Activated CD4-positive, alpha-beta T cell treated with anti-CD3 and anti-CD28 coated beads, Interleukin-2, amount 10 ng/mL, durations not matched to agents 7 days and 5 days (primary cell): ENCODE measurements at regions not wholly inside any gene's neighbourhood (a gene's known extent, or its start where the extent isn't known, plus 50 kb on each side); places are given as distances from the start of the nearest gene placed in this dataset.
A peak's percentile ranks its signal among the peaks of the same experiment; 100 is the strongest.
"Not testable (repeated sequence)": the region's sequence is repeated elsewhere in the genome, so short reads cannot be mapped to it uniquely, and the experiment has no call there.

Experiments used
- CTCF ChIA-PET: fragments of 350-600 bp; sonication (Branson Sonifier 250); formaldehyde crosslinking; loops from one replicate; lab custom pipeline; 2021; ENCODE audit warnings: antibody characterized with exemption; lab: Charles Lee
- POLR2A ChIA-PET: fragments of 350-600 bp; sonication (Branson Sonifier 250); formaldehyde crosslinking; loops from one replicate; lab custom pipeline; 2021; ENCODE audit warnings: antibody characterized with exemption; lab: Charles Lee
- DNase-seq: peaks from one replicate; pipeline ENCODE4 v3.0.0-alpha.2; 2020
- H3K27ac Mint-ChIP-seq: one replicate; pipeline ENCODE4 v1.8.0; 2021; ENCODE audit warnings: mild to moderate bottlenecking, moderate library complexity, mixed read lengths
- H3K27me3 Mint-ChIP-seq: one replicate; pipeline ENCODE4 v1.8.0; 2021; ENCODE audit warnings: mixed read lengths
- H3K36me3 Mint-ChIP-seq: one replicate; pipeline ENCODE4 v1.8.0; 2021; ENCODE audit warnings: low read depth, mixed read lengths
- H3K4me1 Mint-ChIP-seq: one replicate; pipeline ENCODE4 v1.8.0; 2021; ENCODE audit warnings: mixed read lengths
- H3K4me3 Mint-ChIP-seq: one replicate; pipeline ENCODE4 v1.8.0; 2021; ENCODE audit warnings: mild to moderate bottlenecking, moderate library complexity, mixed read lengths
- H3K9me3 Mint-ChIP-seq: one replicate; pipeline ENCODE4 v1.8.0; 2021; ENCODE audit warnings: mixed read lengths

- Mint-ChIP-seq H3K36me3 (no peaks in the 10 kb centered on the region), H3K9me3 (no peaks in the 10 kb centered on the region), H3K4me3 (no peak overlapping the region), H3K4me1 (peaks cover 6% of the 10 kb centered on the region), H3K27ac (no peak overlapping the region), H3K27me3 (peaks cover 3% of the 10 kb centered on the region)
- POLR2A ChIA-PET = no interaction called here
- CTCF ChIA-PET = interaction anchor here (0.6 kb wide), 1 partner anchor 188 kb away, joined by 3 read pairs; no protein-coding TSS in a partner anchor
- no peak for DNase-seq
Measured at GRCh38 chr17:77548967-77549366, 408.2 kb downstream of the SEC14L1 start.

GRCh38 chr17:77549726-77550366, 408.7 kb upstream of the TNRC6C start:
- peaks cover 3% of the 10 kb centered on the region for H3K27me3 Mint-ChIP-seq
- no peaks in the 10 kb centered on the region for H3K9me3 Mint-ChIP-seq
- H3K4me1 Mint-ChIP-seq = peaks cover 6% of the 10 kb centered on the region
- ChIA-PET CTCF (no interaction called here), POLR2A (no interaction called here)
- no peaks in the 10 kb centered on the region for H3K36me3 Mint-ChIP-seq
- H3K4me3 Mint-ChIP-seq = no peak overlapping the region
- no peak for DNase-seq
- peak overlapping the region; percentile 25 for H3K27ac Mint-ChIP-seq

DNA sequence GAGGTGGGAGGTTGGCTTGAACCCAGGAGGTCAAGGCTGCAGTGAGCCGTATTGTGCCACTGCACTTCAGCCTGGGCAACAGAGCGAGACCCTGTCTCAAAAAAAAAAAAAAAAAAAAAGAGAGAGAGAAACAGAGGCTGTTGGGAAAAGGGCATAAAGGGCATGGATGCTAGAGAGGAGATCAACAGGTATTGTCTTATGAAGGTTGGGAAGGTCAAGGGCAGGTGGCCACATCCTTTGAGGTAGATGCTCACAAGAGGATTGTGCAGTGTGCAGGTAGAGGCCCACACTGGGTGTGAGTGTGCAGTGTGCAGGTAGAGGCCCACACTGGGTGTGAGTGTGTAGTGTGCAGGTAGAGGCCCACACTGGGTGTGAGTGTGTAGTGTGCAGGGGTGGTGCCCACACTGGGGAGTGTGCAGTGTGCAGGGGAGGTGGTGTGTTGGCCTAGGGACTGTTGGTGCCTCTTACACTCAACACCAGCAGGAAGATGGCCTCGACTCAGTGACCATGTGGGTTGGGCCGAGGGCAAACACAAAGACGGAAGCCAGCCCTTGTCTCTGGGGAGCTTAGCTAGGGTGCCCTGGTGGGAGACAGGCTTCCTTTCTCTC, 404.9 kb upstream of the TNRC6C start:
- Mint-ChIP-seq H3K4me3 (no peak overlapping the region), H3K36me3 (no peaks in the 10 kb centered on the region), H3K27me3 (peaks cover 5% of the 10 kb centered on the region), H3K27ac (no peak overlapping the region), H3K9me3 (no peaks in the 10 kb centered on the region), H3K4me1 (no peaks in the 10 kb centered on the region)
- ChIA-PET POLR2A (no interaction called here), CTCF (interaction anchor here (0.6 to 1.3 kb wide), 4 partner anchors 13 to 400 kb away, joined by 3 to 4 read pairs (median 4); no protein-coding TSS in a partner anchor)
- no peak for DNase-seq

DNA sequence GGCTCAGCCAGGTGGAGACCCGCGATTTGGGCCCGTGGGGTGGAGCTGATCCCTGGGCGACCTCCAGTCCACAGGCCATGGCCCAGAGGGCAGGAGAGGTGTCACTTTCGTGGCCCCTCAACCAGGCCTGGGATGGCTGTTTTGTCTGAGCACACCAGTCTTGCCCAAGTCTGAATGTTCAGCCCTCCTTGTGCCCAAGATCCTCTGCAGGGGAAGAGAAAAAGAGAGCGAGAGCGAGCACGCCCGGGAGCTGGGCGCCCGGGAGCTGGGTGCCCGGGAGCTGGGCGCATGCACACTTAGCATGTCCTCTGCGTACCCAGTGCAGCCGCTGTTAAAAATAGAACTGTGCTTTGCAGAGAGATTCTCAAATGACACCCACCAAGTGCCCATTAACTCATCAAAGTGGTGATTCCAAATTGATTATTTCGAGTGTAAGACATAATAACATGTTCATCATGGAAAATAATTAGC, 403.3 kb upstream of the TNRC6C start:
- H3K9me3 Mint-ChIP-seq = no peaks in the 10 kb centered on the region
- H3K4me3 Mint-ChIP-seq = no peak overlapping the region
- ChIA-PET POLR2A (no interaction called here), CTCF (no interaction called here)
- no peak for DNase-seq
- H3K27me3 Mint-ChIP-seq = peaks cover 7% of the 10 kb centered on the region
- H3K4me1 Mint-ChIP-seq = no peaks in the 10 kb centered on the region
- H3K27ac Mint-ChIP-seq = no peak overlapping the region
- H3K36me3 Mint-ChIP-seq = no peaks in the 10 kb centered on the region

- no peaks in the 10 kb centered on the region for H3K4me1 Mint-ChIP-seq
- POLR2A ChIA-PET = no interaction called here
- H3K4me3 Mint-ChIP-seq = no peak overlapping the region
- H3K27ac Mint-ChIP-seq = no peak overlapping the region
- H3K27me3 Mint-ChIP-seq = peaks cover 7% of the 10 kb centered on the region
- no peaks in the 10 kb centered on the region for H3K9me3 Mint-ChIP-seq
- DNase-seq = no peak
- H3K36me3 Mint-ChIP-seq = no peaks in the 10 kb centered on the region
- CTCF ChIA-PET = interaction anchor here (1.5 kb wide), 1 partner anchor 9 kb away, joined by 5 read pairs; no protein-coding TSS in a partner anchor
Measured at GRCh38 chr17:77555741-77556291, 402.7 kb upstream of the TNRC6C start.

GRCh38 chr17:77556383-77557061, 402.0 kb upstream of the TNRC6C start:
- no peak for DNase-seq
- no peak overlapping the region for H3K4me3 Mint-ChIP-seq
- H3K27ac Mint-ChIP-seq = no peak overlapping the region
- ChIA-PET CTCF (interaction anchor here (1.5 kb wide), 1 partner anchor 9 kb away, joined by 5 read pairs; no protein-coding TSS in a partner anchor), POLR2A (no interaction called here)
- H3K36me3 Mint-ChIP-seq = no peaks in the 10 kb centered on the region
- no peaks in the 10 kb centered on the region for H3K4me1 Mint-ChIP-seq
- H3K9me3 Mint-ChIP-seq = no peaks in the 10 kb centered on the region
- peaks cover 4% of the 10 kb centered on the region for H3K27me3 Mint-ChIP-seq

DNA sequence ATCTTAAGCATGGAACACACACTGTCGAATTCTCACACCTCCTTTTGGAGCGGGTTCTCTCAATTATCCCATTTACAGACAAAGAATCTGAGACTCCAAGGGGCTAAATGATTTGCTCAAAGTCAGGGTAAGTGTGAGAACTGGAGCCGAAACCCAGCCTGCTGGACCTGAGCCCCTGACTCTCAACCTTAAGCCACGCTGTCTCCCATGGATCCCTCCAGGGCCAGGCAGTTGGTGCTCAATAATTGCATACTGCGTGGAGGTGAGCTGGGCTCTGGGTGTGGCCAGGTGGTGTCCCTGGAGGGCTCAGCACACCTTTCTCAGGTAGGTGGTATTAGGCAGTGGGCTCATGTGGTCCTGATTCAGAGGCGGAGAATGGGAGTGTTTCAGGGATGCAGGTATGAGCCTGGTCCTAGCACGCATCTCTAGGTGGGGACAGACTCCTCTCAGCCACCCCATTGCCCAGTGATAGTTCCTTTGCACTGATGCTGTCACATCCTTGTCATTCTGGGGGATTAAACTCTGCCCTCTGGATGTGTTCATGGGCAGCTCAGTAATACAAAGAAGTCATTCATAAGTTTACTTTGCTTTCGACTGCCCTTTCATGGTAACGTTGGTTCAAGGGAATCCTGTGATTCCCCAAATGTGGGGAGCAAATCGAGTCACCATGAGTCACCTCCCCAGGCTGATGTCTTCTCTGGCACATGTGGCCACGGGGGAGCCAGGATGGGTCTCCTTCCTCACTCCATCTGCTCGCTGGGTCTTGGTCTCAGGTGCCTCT, 399.5 kb upstream of the TNRC6C start:
- ChIA-PET CTCF (no interaction called here), POLR2A (no interaction called here)
- H3K4me3 Mint-ChIP-seq = no peak overlapping the region
- DNase-seq = no peak
- no peaks in the 10 kb centered on the region for H3K4me1 Mint-ChIP-seq
- no peak overlapping the region for H3K27ac Mint-ChIP-seq
- no peaks in the 10 kb centered on the region for H3K36me3 Mint-ChIP-seq
- H3K9me3 Mint-ChIP-seq = no peaks in the 10 kb centered on the region
- peaks cover 4% of the 10 kb centered on the region for H3K27me3 Mint-ChIP-seq

GRCh38 chr17:77560381-77560780, 398.1 kb upstream of the TNRC6C start:
- no peaks in the 10 kb centered on the region for H3K36me3 Mint-ChIP-seq
- H3K27ac Mint-ChIP-seq = no peak overlapping the region
- no peak for DNase-seq
- H3K4me3 Mint-ChIP-seq = no peak overlapping the region
- no peaks in the 10 kb centered on the region for H3K4me1 Mint-ChIP-seq
- ChIA-PET POLR2A (no interaction called here), CTCF (no interaction called here)
- no peaks in the 10 kb centered on the region for H3K9me3 Mint-ChIP-seq
- H3K27me3 Mint-ChIP-seq = peaks cover 5% of the 10 kb centered on the region

DNA sequence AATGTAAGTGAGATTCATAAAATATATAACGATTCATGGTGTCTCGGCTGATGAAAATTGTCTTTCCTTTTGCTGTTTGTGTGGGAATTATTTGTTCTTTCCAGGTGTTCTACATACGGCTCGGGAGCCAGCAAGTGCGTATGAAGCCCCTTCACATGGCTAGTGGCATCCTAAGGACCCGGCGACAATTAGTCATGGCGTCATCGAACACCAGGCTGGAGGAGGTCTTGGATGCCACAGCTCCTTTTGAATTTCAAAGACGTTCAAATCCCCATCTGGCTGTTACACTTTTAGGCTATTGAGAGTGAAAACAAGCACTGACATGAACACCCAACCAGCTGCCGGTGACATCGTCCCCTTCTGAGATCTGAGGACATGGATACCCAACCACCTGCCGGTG, 397.7 kb upstream of the TNRC6C start:
- DNase-seq = no peak
- Mint-ChIP-seq H3K9me3 (no peaks in the 10 kb centered on the region), H3K4me1 (no peaks in the 10 kb centered on the region), H3K27me3 (peaks cover 10% of the 10 kb centered on the region), H3K27ac (no peak overlapping the region), H3K4me3 (no peak overlapping the region), H3K36me3 (no peaks in the 10 kb centered on the region)
- ChIA-PET CTCF (no interaction called here), POLR2A (no interaction called here)

DNA sequence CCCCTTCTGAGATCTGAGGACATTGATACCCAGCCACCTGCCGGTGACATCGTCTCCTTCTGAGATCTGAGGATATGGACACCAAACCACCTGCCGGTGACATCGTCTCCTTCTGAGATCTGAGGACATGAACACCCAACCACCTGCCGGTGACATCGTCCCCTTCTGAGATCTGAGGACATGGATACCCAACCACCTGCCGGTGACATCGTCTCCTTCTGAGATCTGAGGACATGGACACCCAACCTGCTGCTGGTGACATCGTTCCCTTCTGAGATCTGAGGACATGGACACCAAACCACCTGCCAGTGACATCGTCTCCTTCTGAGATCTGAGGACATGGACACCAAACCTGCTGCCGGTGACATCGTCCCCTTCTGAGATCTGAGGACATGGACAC, 396.1 kb upstream of the TNRC6C start:
- not testable (repeated sequence) for H3K9me3 Mint-ChIP-seq, DNase-seq, H3K4me1 Mint-ChIP-seq, H3K27ac Mint-ChIP-seq, H3K36me3 Mint-ChIP-seq, H3K4me3 Mint-ChIP-seq
- ChIA-PET POLR2A (interaction anchor here (0.6 kb wide), 1 partner anchor 757 kb away, joined by 3 read pairs; no protein-coding TSS in a partner anchor), CTCF (interaction anchor here (0.5 to 1.4 kb wide), 2 partner anchors 22 to 33 kb away, joined by 3 to 4 read pairs; no protein-coding TSS in a partner anchor)
- peaks cover 16% of the 10 kb centered on the region for H3K27me3 Mint-ChIP-seq

GRCh38 chr17:77563439-77564102, 394.9 kb upstream of the TNRC6C start:
- H3K4me1 Mint-ChIP-seq = no peaks in the 10 kb centered on the region
- H3K27ac Mint-ChIP-seq = peak overlapping the region; percentile 60
- no peak overlapping the region for H3K4me3 Mint-ChIP-seq
- CTCF ChIA-PET = interaction anchor here (1.4 kb wide), 1 partner anchor 21 kb away, joined by 3 read pairs; no protein-coding TSS in a partner anchor
- H3K9me3 Mint-ChIP-seq = no peaks in the 10 kb centered on the region
- DNase-seq = no peak
- peaks cover 21% of the 10 kb centered on the region for H3K27me3 Mint-ChIP-seq
- no peaks in the 10 kb centered on the region for H3K36me3 Mint-ChIP-seq
- POLR2A ChIA-PET = no interaction called here
